NCI-H226 (cell line): ENCODE measurements at regions not wholly inside any gene's neighbourhood (a gene's known extent, or its start where the extent isn't known, plus 50 kb on each side); places are given as distances from the start of the nearest gene placed in this dataset.
A peak's percentile ranks its signal among the peaks of the same experiment; 100 is the strongest.

Experiments
- DNase-seq: peaks from one replicate; pipeline ENCODE4 v3.0.0-alpha.2; 2015

- DNase-seq = no peak
Observed at GRCh38 chr13:97640268-97640667, 206.3 kb downstream of the RAP2A start.

GRCh38 chr13:97648171-97648880 lies 214.4 kb downstream of the RAP2A start:
- DNase-seq = peak; percentile 74

GRCh38 chr13:97648881-97649224 lies 214.9 kb downstream of the RAP2A start:
- no peak for DNase-seq

GRCh38 chr13:97653443-97654140 lies 219.6 kb downstream of the RAP2A start:
- DNase-seq = no peak

GRCh38 chr13:97654236-97654635 lies 220.3 kb downstream of the RAP2A start:
- DNase-seq = no peak

- DNase-seq = no peak
Observed at GRCh38 chr13:97658556-97658955, 224.6 kb downstream of the RAP2A start.

GRCh38 chr13:97659602-97660001 lies 225.6 kb downstream of the RAP2A start:
- DNase-seq = no peak

- DNase-seq = no peak
Observed at GRCh38 chr13:97660594-97661260, 226.8 kb downstream of the RAP2A start.

GRCh38 chr13:97686594-97686993 lies 252.6 kb downstream of the RAP2A start:
- no peak for DNase-seq

GRCh38 chr13:97692628-97693027 lies 258.7 kb downstream of the RAP2A start:
- no peak for DNase-seq

- no peak for DNase-seq
Observed at GRCh38 chr13:97695684-97696083, 257.8 kb upstream of the IPO5 start.

- DNase-seq = no peak
Observed at GRCh38 chr13:97696921-97697320, 256.6 kb upstream of the IPO5 start.

GRCh38 chr13:97700306-97700848 lies 253.1 kb upstream of the IPO5 start:
- DNase-seq = no peak

- DNase-seq = no peak
Observed at GRCh38 chr13:97702614-97703013, 250.9 kb upstream of the IPO5 start.

- no peak for DNase-seq
Observed at GRCh38 chr13:97710797-97711196, 242.7 kb upstream of the IPO5 start.

GRCh38 chr13:97712770-97713169 lies 240.7 kb upstream of the IPO5 start:
- DNase-seq = no peak

- DNase-seq = no peak
Observed at GRCh38 chr13:97715763-97716162, 237.7 kb upstream of the IPO5 start.

- no peak for DNase-seq
Observed at GRCh38 chr13:97716746-97717145, 236.7 kb upstream of the IPO5 start.

GRCh38 chr13:97719736-97720135 lies 233.7 kb upstream of the IPO5 start:
- no peak for DNase-seq

GRCh38 chr13:97720896-97721295 lies 232.6 kb upstream of the IPO5 start:
- DNase-seq = no peak

GRCh38 chr13:97723655-97724054 lies 229.8 kb upstream of the IPO5 start:
- DNase-seq = no peak

- no peak for DNase-seq
Observed at GRCh38 chr13:97724450-97724849, 229.0 kb upstream of the IPO5 start.

GRCh38 chr13:97726664-97727280 lies 226.7 kb upstream of the IPO5 start:
- DNase-seq = no peak

- DNase-seq = no peak
Observed at GRCh38 chr13:97727991-97728390, 225.5 kb upstream of the IPO5 start.
